ENCODE measurements at regions not wholly inside any gene's neighbourhood (a gene's known extent, or its start where the extent isn't known, plus 50 kb on each side); places are given as distances from the start of the nearest gene placed in this dataset.

GRCh38 chr4:110848787-110849186, 225.9 kb upstream of the PITX2 start:
- no peak for TF ChIP-seq CTCF (conservative IDR thresholded peaks at IDR 0.05; ENCODE audit: control insufficient read depth, insufficient read depth, low read depth, low read length)
- DNase-seq (ENCODE audit: low read depth) = no peak
- no peak overlapping the region for H3K4me3 ChIP-seq (ENCODE audit: control insufficient read depth, low read depth, low read length)

- no peak for TF ChIP-seq CTCF (conservative IDR thresholded peaks at IDR 0.05; ENCODE audit: control insufficient read depth, insufficient read depth, low read depth, low read length)
- H3K4me3 ChIP-seq (ENCODE audit: control insufficient read depth, low read depth, low read length) = no peak overlapping the region
- DNase-seq (ENCODE audit: low read depth) = no peak
Measured at GRCh38 chr4:110849461-110849860, 226.6 kb upstream of the PITX2 start.

GRCh38 chr4:110850461-110851442, 227.9 kb upstream of the PITX2 start:
- TF ChIP-seq CTCF (conservative IDR thresholded peaks at IDR 0.05; ENCODE audit: control insufficient read depth, insufficient read depth, low read depth, low read length) = no peak
- no peak overlapping the region for H3K4me3 ChIP-seq (ENCODE audit: control insufficient read depth, low read depth, low read length)
- no peak for DNase-seq (ENCODE audit: low read depth)

GRCh38 chr4:110851989-110852388, 229.1 kb upstream of the PITX2 start:
- no peak overlapping the region for H3K4me3 ChIP-seq (ENCODE audit: control insufficient read depth, low read depth, low read length)
- DNase-seq (ENCODE audit: low read depth) = no peak
- TF ChIP-seq CTCF (conservative IDR thresholded peaks at IDR 0.05; ENCODE audit: control insufficient read depth, insufficient read depth, low read depth, low read length) = no peak

- no peak for DNase-seq (ENCODE audit: low read depth)
- no peak overlapping the region for H3K4me3 ChIP-seq (ENCODE audit: control insufficient read depth, low read depth, low read length)
- no peak for TF ChIP-seq CTCF (conservative IDR thresholded peaks at IDR 0.05; ENCODE audit: control insufficient read depth, insufficient read depth, low read depth, low read length)
Measured at GRCh38 chr4:110852793-110853192, 229.9 kb upstream of the PITX2 start.

GRCh38 chr4:110853242-110853641, 230.4 kb upstream of the PITX2 start:
- no peak overlapping the region for H3K4me3 ChIP-seq (ENCODE audit: control insufficient read depth, low read depth, low read length)
- DNase-seq (ENCODE audit: low read depth) = no peak
- no peak for TF ChIP-seq CTCF (conservative IDR thresholded peaks at IDR 0.05; ENCODE audit: control insufficient read depth, insufficient read depth, low read depth, low read length)

Measured in fibroblast of mammary gland (primary cell).